Endothelial cell of umbilical vein (primary cell): ENCODE measurements at regions not wholly inside any gene's neighbourhood (a gene's known extent, or its start where the extent isn't known, plus 50 kb on each side); places are given as distances from the start of the nearest gene placed in this dataset.

ENCODE experiments used
- BruUV-seq: library from RNA; stranded (reverse); fragments of 400-500 nt; replicated peaks from 2 replicates; lab custom pipeline; 2021; lab: Mats Ljungman, UMichigan
- CTCF ChIA-PET: fragments of 300-600, 350-600 bp; sonication (Branson Sonifier 250); formaldehyde crosslinking; loops from one replicate; lab custom pipeline; 2021; ENCODE audit warnings: antibody characterized with exemption, inconsistent platforms; lab: Charles Lee
- POLR2A ChIA-PET: fragments of 300-600, 350-600 bp; sonication (Branson Sonifier 250); formaldehyde crosslinking; loops from one replicate; lab custom pipeline; 2021; ENCODE audit warnings: antibody characterized with exemption, inconsistent platforms; lab: Charles Lee
- DNase-seq: peaks from one replicate; pipeline ENCODE4 v3.0.0-alpha.2; 2011; ENCODE audit warnings: low read depth, low spot score
- FAIRE-seq: peaks from 2 replicates; lab custom pipeline; 2011; peaks lifted over from hg19 to GRCh38; lab: Jason Lieb, UNC
- H2AFZ ChIP-seq: 2 replicates; pipeline ENCODE4 v1.6.0; 2012; ENCODE audit warnings: low read depth, low read length, control low read depth, inconsistent platforms
- H3K27ac ChIP-seq: 2 replicates; pipeline ENCODE4 v1.5.1; 2011; ENCODE audit warnings: low read depth, mild to moderate bottlenecking, control low read depth, low read length, moderate library complexity; ENCODE audit not compliant: insufficient read depth
- H3K27me3 ChIP-seq, 2 experiments: 2 replicates each; pipeline versions ENCODE4 v1.6.0 to v1.6.1; 2011; ENCODE audit warnings: low read length in 2 of 2, mixed read lengths in 1 of 2; ENCODE audit not compliant: control insufficient read depth in 2 of 2, insufficient read depth in 2 of 2
- H3K36me3 ChIP-seq, 2 experiments: 2 replicates in 1 of 2; 3 replicates in 1 of 2; pipeline ENCODE4 v1.5.1; 2011; ENCODE audit warnings: low read length in 2 of 2, mild to moderate bottlenecking in 1 of 2, moderate library complexity in 1 of 2; ENCODE audit not compliant: control insufficient read depth in 2 of 2, insufficient read depth in 2 of 2; ENCODE audit errors: extremely low read depth in 1 of 2
- H3K4me1 ChIP-seq: 3 replicates; pipeline ENCODE4 v1.5.1; 2011; ENCODE audit warnings: mild to moderate bottlenecking, low read length; ENCODE audit not compliant: control insufficient read depth, insufficient read depth; ENCODE audit errors: extremely low read depth
- H3K4me2 ChIP-seq: 2 replicates; pipeline ENCODE4 v1.6.1; 2011; ENCODE audit warnings: low read length, control low read depth, mixed read lengths; ENCODE audit not compliant: insufficient read depth
- H3K4me3 ChIP-seq, 3 experiments: fragments of 200-600 bp in 1 of 3; sonication (generic), shearing (Covaris generic) in 1 of 3; replicated peaks in 1 of 3; 2 replicates each; pipeline ENCODE4 v1.5.1; 2011 to 2016; ENCODE audit warnings: control low read depth in 3 of 3, low read length in 3 of 3, mild to moderate bottlenecking in 2 of 3, inconsistent platforms in 1 of 3, low read depth in 1 of 3, moderate library complexity in 1 of 3; ENCODE audit not compliant: insufficient read depth in 1 of 3
- H3K79me2 ChIP-seq: 2 replicates; pipeline ENCODE4 v1.6.0; 2012; ENCODE audit warnings: low read length, inconsistent platforms; ENCODE audit not compliant: control insufficient read depth, insufficient read depth
- H3K9ac ChIP-seq: replicated peaks from 2 replicates; pipeline ENCODE3; 2011; ENCODE audit warnings: low read length, control low read depth; ENCODE audit not compliant: insufficient read depth; ENCODE audit errors: extremely low read depth
- H3K9me1 ChIP-seq: replicated peaks from 3 replicates; pipeline ENCODE4 v1.6.0; 2011; ENCODE audit warnings: mild to moderate bottlenecking, low read length; ENCODE audit not compliant: control insufficient read depth, insufficient read depth; ENCODE audit errors: extremely low read depth
- H3K9me3 ChIP-seq: replicated peaks from 2 replicates; pipeline ENCODE4 v1.5.1; 2012; ENCODE audit warnings: low read length, inconsistent platforms; ENCODE audit not compliant: control insufficient read depth, insufficient read depth
- H4K20me1 ChIP-seq: replicated peaks from 2 replicates; pipeline ENCODE3; 2011; ENCODE audit warnings: mild to moderate bottlenecking, low read length; ENCODE audit not compliant: control insufficient read depth, insufficient read depth; ENCODE audit errors: extremely low read depth
- EZH2 ChIP-seq: IDR thresholded peaks from 2 replicates; pipeline ENCODE4 v1.6.1; 2012; ENCODE audit warnings: borderline replicate concordance, low read depth, mild to moderate bottlenecking, moderate library complexity, low read length, inconsistent platforms; ENCODE audit not compliant: severe bottlenecking
- FOS ChIP-seq: IDR thresholded peaks from 2 replicates; pipeline ENCODE4 v1.6.1; 2011; ENCODE audit warnings: mild to moderate bottlenecking, low read length, moderate library complexity, borderline replicate concordance; ENCODE audit not compliant: insufficient read depth
- GATA2 ChIP-seq: IDR thresholded peaks from 2 replicates; pipeline ENCODE4 v1.7.0; 2011; ENCODE audit warnings: low read depth, mild to moderate bottlenecking, moderate library complexity, mixed read lengths, low read length; ENCODE audit not compliant: insufficient read length, insufficient read depth
- JUN ChIP-seq: IDR thresholded peaks from 2 replicates; pipeline ENCODE4 v1.6.1; 2011; ENCODE audit warnings: borderline replicate concordance, low read depth; ENCODE audit not compliant: insufficient read length, insufficient read depth
- MYC ChIP-seq: IDR thresholded peaks from one replicate; pipeline ENCODE4 v1.6.1; 2011; ENCODE audit warnings: mild to moderate bottlenecking, low read depth, low read length
- POLR2A ChIP-seq: IDR thresholded peaks from 2 replicates; pipeline ENCODE4 v1.6.1; 2012; ENCODE audit warnings: low read depth, mild to moderate bottlenecking, control low read depth, low read length
- POLR2AphosphoS5 ChIP-seq: IDR thresholded peaks from 2 replicates; pipeline ENCODE4 v1.6.1; 2012; ENCODE audit warnings: low read depth, mild to moderate bottlenecking, control low read depth, low read length, moderate library complexity; ENCODE audit not compliant: insufficient read depth
- dilution Hi-C: fragments of 300-500 bp; cut with MboI; formaldehyde crosslinking; loops from one replicate; pipeline ENCODE4 v1.15.0; 2019; ENCODE audit warnings: low sequenced_read_pairs; ENCODE audit not compliant: extremely low pct_ligation_motif_present
- intact Hi-C: fragments of 100-400 bp; cut with micrococcal nuclease; formaldehyde crosslinking; loops from one replicate; pipeline ENCODE4 v1.10.0; 2022
- TF ChIP-seq, protein P1 (sequence below): IDR thresholded peaks from 2 replicates; pipeline ENCODE4 v1.6.1; 2011; ENCODE audit not compliant: insufficient read depth, insufficient read length

DNA sequence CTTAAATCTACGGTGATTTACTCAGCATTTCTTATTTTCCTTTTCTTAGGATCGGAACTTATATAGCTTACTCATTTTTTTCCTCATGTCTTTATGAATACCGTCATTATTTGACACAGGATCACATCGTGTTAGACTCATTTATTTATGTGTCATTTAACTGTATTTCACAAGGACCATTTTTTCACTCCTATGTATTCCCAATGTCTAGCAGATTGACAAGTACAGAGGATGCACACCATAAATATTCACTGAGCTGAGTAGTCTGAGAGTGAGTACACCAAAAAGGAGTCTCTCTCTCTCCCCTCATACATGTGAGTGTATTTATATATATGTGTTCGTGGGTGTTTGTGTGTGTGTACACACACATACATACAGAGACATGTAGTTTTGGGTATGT lies 573.5 kb downstream of the RNF144A start:
- TF ChIP-seq FOS (no peak), POLR2A (no peak), MYC (no peak)
- dilution Hi-C loops (no loop called here), intact Hi-C loops (no loop called here)

DNA sequence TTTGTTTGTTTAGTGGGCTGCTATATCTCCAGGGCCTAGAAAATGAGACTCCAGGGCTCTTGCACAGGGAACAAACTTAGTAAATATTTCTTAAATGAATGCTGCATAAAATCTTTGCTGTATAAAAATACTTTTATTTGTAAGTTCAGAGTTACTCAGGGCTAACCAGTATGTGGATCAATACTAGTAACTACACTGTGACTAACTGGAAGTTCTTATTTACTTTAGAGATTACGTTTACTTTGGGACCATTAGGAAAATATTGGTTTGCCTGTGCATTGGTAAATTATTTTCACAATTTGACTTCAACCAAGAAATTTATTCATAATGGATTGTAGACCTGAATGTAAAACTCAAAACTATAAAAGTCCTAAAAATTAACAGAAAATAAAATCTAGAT lies 575.5 kb downstream of the RNF144A start:
- Histone ChIP-seq H3K9me1 (no peaks in the 10 kb centered on the region), H4K20me1 (no peaks in the 10 kb centered on the region), H3K27ac (no peak overlapping the region), H3K4me2 (no peak overlapping the region), H3K36me3 (no peaks in the 10 kb centered on the region), H2AFZ (no peak overlapping the region), H3K9me3 (peaks cover 2% of the 10 kb centered on the region), H3K27me3 (no peaks in the 10 kb centered on the region), H3K4me1 (no peaks in the 10 kb centered on the region), H3K79me2 (no peaks in the 10 kb centered on the region), H3K4me3 (no peak overlapping the region), H3K9ac (no peak overlapping the region)
- intact Hi-C loops (no loop called here), dilution Hi-C loops (no loop called here)
- ChIA-PET CTCF (no interaction called here), POLR2A (no interaction called here)
- BruUV-seq, result no TSS peak
- FAIRE-seq (no peak), DNase-seq (no peak)
- TF ChIP-seq JUN, result no peak
- TF ChIP-seq, protein P1, sequence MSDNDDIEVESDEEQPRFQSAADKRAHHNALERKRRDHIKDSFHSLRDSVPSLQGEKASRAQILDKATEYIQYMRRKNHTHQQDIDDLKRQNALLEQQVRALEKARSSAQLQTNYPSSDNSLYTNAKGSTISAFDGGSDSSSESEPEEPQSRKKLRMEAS, result no peak
- no peak for TF ChIP-seq EZH2
- TF ChIP-seq GATA2, result no peak
- no peak for TF ChIP-seq POLR2A
- no peak for TF ChIP-seq MYC
- no peak for TF ChIP-seq FOS
- TF ChIP-seq POLR2AphosphoS5, result no peak

More for the DNA sequence above, 573.5 kb downstream of the RNF144A start:
- ChIA-PET POLR2A (no interaction called here), CTCF (no interaction called here)
- Histone ChIP-seq H3K79me2 (no peaks in the 10 kb centered on the region), H2AFZ (no peak overlapping the region), H3K27me3 (no peaks in the 10 kb centered on the region), H3K9ac (no peak overlapping the region), H3K9me3 (peaks cover 2% of the 10 kb centered on the region), H3K36me3 (no peaks in the 10 kb centered on the region), H3K4me3 (no peak overlapping the region), H3K9me1 (no peaks in the 10 kb centered on the region), H3K4me1 (no peaks in the 10 kb centered on the region), H3K27ac (no peak overlapping the region), H4K20me1 (no peaks in the 10 kb centered on the region), H3K4me2 (no peak overlapping the region)
- FAIRE-seq, result no peak
- no peak for DNase-seq
- BruUV-seq, result no TSS peak
